Uterus (tissue), 3 donors: ENCODE measurements at regions not wholly inside any gene's neighbourhood (a gene's known extent, or its start where the extent isn't known, plus 50 kb on each side); places are given as distances from the start of the nearest gene placed in this dataset.

Source experiments
- DNase-seq, 2 donors: peaks; one replicate each; pipeline ENCODE4 v3.0.0-alpha.2; 2019 to 2020
- H3K27ac ChIP-seq, 2 donors: fragments of 200-600 bp; sonication (generic); 1 replicate in 1 of 2; 2 replicates in 1 of 2; pipeline ENCODE4 v1.5.1; 2016 to 2018
- H3K27me3 ChIP-seq, 2 donors: fragments of 200-600 bp; sonication (generic); one replicate each; pipeline ENCODE4 v1.5.1; 2018 to 2019; ENCODE audit warnings: control low read depth in 1 of 2
- H3K36me3 ChIP-seq, 2 donors: fragments of 200-600 bp; sonication (generic); one replicate each; pipeline ENCODE4 v1.5.1; 2019; ENCODE audit warnings: control low read depth in 1 of 2
- H3K4me1 ChIP-seq, 2 donors: fragments of 200-600 bp; sonication (generic); one replicate each; pipeline ENCODE4 v1.5.1; 2018 to 2019; ENCODE audit warnings: control low read depth in 1 of 2
- H3K4me3 ChIP-seq, 2 donors: fragments of 200-600 bp; sonication (generic); 1 replicate in 1 of 2; 2 replicates in 1 of 2; pipeline ENCODE4 v1.5.1; 2018 to 2019; ENCODE audit warnings: mild to moderate bottlenecking in 1 of 2
- H3K9me3 ChIP-seq, 2 donors: fragments of 200-600 bp; sonication (generic); one replicate each; pipeline ENCODE4 v1.5.1; 2019; ENCODE audit warnings: control low read depth in 1 of 2
- CTCF ChIP-seq, 4 experiments: fragments of 200-600 bp in 2 of 4; fragments of 450-650 bp in 2 of 4; sonication (generic) in 2 of 4; IDR thresholded peaks; one replicate each; pipeline ENCODE4 v1.5.1; 2016 to 2019; ENCODE audit warnings: antibody characterized with exemption in 4 of 4, mild to moderate bottlenecking in 2 of 4, moderate library complexity in 1 of 4
- POLR2A ChIP-seq, 2 donors: fragments of 450-650 bp; IDR thresholded peaks; one replicate each; pipeline ENCODE4 v1.6.1; 2016; ENCODE audit warnings: antibody characterized with exemption in 2 of 2, mild to moderate bottlenecking in 1 of 2, moderate library complexity in 1 of 2
- intact Hi-C: fragments of 100-400 bp; cut with DNase I; formaldehyde crosslinking; loops from one replicate; pipeline ENCODE4 v1.15.1; 2023; ENCODE audit warnings: low total_unique reads
- donor health status: DM: yes; HTN: yes; CAD: no.

DNA sequence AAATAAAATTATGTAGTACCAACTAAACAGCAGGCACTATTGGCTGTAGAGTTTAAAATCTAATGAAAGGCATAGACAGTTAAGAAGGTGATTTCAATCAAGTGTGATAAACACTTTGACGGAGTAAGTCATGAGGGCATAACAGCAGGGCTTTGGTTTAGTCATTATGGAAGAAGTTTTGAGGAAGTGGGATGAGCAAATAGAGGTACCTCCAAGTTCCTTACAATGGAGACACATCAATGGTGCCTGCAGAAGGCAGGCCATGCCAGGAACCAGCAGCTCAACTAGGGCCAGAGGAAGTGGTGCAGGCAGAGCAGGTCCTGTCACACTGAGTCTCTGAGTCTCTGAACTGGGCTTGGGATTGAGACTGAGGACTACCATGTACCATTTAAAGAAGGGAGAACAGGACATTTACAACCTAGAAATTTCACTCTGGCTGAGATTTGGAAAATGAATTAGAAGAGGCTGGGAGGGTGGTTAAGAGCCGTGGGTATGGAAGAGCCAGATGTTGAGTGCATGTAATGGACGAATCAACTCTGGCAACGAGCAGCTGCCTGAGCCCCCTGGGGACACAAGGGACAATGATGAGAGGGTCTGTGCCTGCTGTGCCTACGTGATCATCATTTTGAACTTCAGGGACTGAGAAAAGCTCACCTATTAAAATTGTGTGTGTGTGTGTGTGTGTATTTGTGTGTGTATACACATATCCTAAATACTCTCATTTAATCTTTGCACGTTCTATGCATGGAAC, 208.7 kb upstream of the POM121L12 start:
- no peaks in the 10 kb centered on the region for H3K9me3 ChIP-seq
- intact Hi-C loops: no loop called here
- no peaks in the 10 kb centered on the region for H3K27me3 ChIP-seq
- no peak overlapping the region for H3K27ac ChIP-seq
- TF ChIP-seq POLR2A (IDR thresholded peaks at IDR 0.05): no peak
- no peak for TF ChIP-seq CTCF (IDR thresholded peaks at IDR 0.05)
- no peak overlapping the region for H3K4me3 ChIP-seq
- H3K4me1 ChIP-seq: no peaks in the 10 kb centered on the region
- no peaks in the 10 kb centered on the region for H3K36me3 ChIP-seq
- DNase-seq: no peak

- no peak for DNase-seq
- no peak overlapping the region for H3K4me3 ChIP-seq
- intact Hi-C loops: no loop called here
- no peaks in the 10 kb centered on the region for H3K27me3 ChIP-seq
- H3K9me3 ChIP-seq: no peaks in the 10 kb centered on the region
- H3K4me1 ChIP-seq: no peaks in the 10 kb centered on the region
- no peak overlapping the region for H3K27ac ChIP-seq
- TF ChIP-seq POLR2A (IDR thresholded peaks at IDR 0.05): no peak
- TF ChIP-seq CTCF (IDR thresholded peaks at IDR 0.05): no peak
- no peaks in the 10 kb centered on the region for H3K36me3 ChIP-seq
Observed at GRCh38 chr7:52825611-52826010, 209.8 kb upstream of the POM121L12 start.

DNA sequence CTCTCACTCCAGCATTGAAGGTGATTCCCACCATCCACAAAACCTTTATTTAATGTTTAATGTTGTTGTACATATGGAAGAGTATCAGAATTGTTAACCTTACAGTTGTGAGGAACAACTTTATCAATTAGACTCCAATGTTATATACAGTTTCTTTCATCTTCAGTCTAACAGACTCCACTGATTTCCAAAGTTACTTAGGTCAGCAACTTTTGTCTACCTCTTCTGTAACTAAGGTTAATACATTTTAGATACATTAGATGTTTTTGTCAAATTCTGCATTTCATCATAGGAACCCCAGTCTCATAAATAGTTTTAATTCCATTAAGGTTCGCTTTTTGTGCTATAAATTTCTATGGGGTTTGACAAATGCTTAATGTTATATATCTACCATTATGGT, 223.9 kb upstream of the POM121L12 start:
- TF ChIP-seq POLR2A (IDR thresholded peaks at IDR 0.05): no peak
- TF ChIP-seq CTCF (IDR thresholded peaks at IDR 0.05): no peak
- intact Hi-C loops: no loop called here
- Histone ChIP-seq H3K27ac (no peak overlapping the region), H3K27me3 (no peaks in the 10 kb centered on the region), H3K36me3 (no peaks in the 10 kb centered on the region), H3K9me3 (peaks cover 0 to 3% of the 10 kb centered on the region in 2 donors), H3K4me1 (no peaks in the 10 kb centered on the region), H3K4me3 (no peak overlapping the region)
- no peak for DNase-seq

GRCh38 chr7:52799817-52800216, 235.6 kb upstream of the POM121L12 start:
- H3K36me3 ChIP-seq: no peaks in the 10 kb centered on the region
- no peaks in the 10 kb centered on the region for H3K27me3 ChIP-seq
- no peak overlapping the region for H3K4me3 ChIP-seq
- no peak for DNase-seq
- no peak for TF ChIP-seq CTCF (IDR thresholded peaks at IDR 0.05)
- TF ChIP-seq POLR2A (IDR thresholded peaks at IDR 0.05): no peak
- no peak overlapping the region for H3K27ac ChIP-seq
- no peaks in the 10 kb centered on the region for H3K4me1 ChIP-seq
- no peaks in the 10 kb centered on the region for H3K9me3 ChIP-seq
- intact Hi-C loops: no loop called here

DNA sequence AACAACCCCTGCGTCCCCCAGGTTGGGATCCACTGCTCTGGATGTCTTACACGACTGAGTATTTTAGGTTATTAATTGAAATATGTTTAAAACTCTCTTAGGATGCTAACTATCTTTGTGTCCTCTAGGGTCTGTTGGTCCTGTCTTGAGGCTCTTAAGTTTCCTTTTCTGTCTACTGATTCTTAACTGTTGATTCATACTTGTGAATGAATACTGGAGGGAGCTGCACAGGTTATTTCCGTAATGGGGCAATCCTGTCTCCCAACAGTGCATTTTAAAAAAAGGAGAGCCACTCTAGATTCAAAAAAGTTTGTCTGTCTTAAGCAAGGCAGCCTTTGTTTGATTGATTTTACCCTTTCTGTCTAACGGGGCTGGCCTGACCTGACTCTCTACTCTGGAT, 237.6 kb upstream of the POM121L12 start:
- no peaks in the 10 kb centered on the region for H3K36me3 ChIP-seq
- no peak overlapping the region for H3K4me3 ChIP-seq
- no peaks in the 10 kb centered on the region for H3K9me3 ChIP-seq
- H3K27me3 ChIP-seq: no peaks in the 10 kb centered on the region
- H3K27ac ChIP-seq: no peak overlapping the region
- H3K4me1 ChIP-seq: no peaks in the 10 kb centered on the region
- no peak for DNase-seq
- TF ChIP-seq POLR2A (IDR thresholded peaks at IDR 0.05) (no peak), CTCF (IDR thresholded peaks at IDR 0.05) (no peak)
- intact Hi-C loops: no loop called here
